Panc1 (cell line): ENCODE measurements at regions not wholly inside any gene's neighbourhood (a gene's known extent, or its start where the extent isn't known, plus 50 kb on each side); places are given as distances from the start of the nearest gene placed in this dataset.
"Not testable (repeated sequence)": the region's sequence is repeated elsewhere in the genome, so short reads cannot be mapped to it uniquely, and the experiment has no call there.

Source experiments
- CTCF ChIP-seq: fragments of 450-650 bp; IDR thresholded peaks from 2 replicates; pipeline ENCODE4 v1.5.1; 2017; ENCODE audit warnings: mild to moderate bottlenecking
- POLR2AphosphoS5 ChIP-seq: IDR thresholded peaks from 2 replicates; pipeline ENCODE4 v1.6.1; 2012; ENCODE audit warnings: mild to moderate bottlenecking, low read depth, low read length, moderate library complexity

DNA sequence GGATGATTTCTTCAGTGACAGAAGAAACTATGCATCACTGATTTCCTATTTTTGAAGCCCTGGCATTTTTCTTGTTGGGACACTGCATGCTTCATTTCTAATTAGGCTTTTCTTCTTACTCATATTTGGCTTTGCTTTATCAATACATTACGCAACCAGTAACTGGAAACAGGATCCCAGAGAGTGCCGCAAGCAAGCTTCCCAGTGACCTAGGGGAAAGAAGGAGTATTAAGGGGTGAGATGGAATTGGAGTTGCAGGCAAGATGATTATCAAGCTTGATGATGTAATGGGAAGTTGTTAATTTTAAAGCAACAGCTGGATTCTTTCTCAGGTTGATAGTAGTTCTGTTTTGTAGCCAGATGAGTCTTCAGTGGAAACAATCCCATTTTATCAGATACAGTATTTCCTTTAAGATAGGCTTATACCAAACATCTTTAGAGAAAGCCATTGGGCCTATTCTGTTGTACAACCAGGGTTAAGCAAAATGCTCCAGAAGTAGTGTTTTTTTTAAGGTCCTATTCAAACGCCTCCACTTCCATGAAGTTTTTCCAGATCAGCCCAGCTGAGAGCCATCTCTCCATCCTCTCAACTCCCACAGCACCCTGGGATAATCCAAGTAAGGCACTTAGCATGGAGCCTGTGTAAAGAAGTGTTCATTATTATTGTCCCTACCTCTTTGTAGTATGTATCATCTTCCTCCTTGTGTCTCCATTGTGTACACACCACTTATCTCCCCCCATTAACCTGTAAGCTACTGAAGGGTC is 69.5 kb upstream of the GPR89A start:
- not testable (repeated sequence) for TF ChIP-seq CTCF, POLR2AphosphoS5
